ENCODE measurements at regions not wholly inside any gene's neighbourhood (a gene's known extent, or its start where the extent isn't known, plus 50 kb on each side); places are given as distances from the start of the nearest gene placed in this dataset.

DNA sequence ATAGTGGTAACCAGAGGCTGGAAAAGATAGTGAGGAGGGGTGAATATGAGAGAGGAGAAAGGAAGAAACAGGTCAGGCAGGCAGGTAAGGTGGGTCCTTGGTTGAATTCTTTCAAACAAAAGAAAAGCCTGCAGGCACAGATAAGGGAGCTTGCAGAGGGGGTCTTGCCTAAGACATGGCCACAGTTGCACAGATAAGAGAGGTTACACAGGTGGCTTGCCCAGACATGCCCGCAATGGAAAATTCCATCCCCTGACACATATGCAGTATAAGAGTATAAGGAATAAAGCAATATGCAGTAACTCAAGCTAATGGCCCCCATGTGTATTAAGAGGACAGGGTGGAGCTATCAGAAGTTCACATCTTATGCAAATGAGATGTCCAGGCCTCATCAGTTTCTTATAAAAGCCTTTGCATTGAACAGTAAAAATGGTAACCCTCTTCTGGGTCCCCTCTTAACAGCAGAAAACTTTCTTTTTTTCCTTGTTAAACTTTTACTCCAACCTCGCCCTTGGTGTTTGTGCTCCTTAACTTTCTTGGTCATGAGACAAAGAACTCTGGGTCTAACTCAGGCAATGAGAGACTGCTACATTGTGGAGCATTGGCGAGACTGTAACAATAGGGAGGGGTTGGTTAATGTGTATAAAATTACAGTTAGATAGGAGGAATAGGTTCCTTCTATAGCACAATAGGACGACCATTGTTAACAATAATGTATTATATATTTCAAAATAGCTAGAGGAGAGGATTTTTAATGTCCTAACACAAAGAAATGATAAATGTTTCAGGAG, 764.6 kb downstream of the TSN start:
- TF ChIP-seq TAF1 (IDR thresholded peaks at IDR 0.05; ENCODE audit: borderline replicate concordance, low read depth, low read length) = no peak
- TF ChIP-seq POLR2A (IDR thresholded peaks at IDR 0.05; ENCODE audit: low read depth, low read length) = no peak
